HepG2 (cell line): ENCODE measurements at regions not wholly inside any gene's neighbourhood (a gene's known extent, or its start where the extent isn't known, plus 50 kb on each side); places are given as distances from the start of the nearest gene placed in this dataset.

Experiments used
- ATAC-seq: fragments of 200-7000 bp; cut with Tn5 transposase; 3 replicates; pipeline ENCODE4 v1.9.1; 2020; ENCODE audit warnings: mild to moderate bottlenecking, moderate library complexity
- BruUV-seq: library from RNA; stranded (reverse); fragments of 400-500 nt; replicated peaks from 2 replicates; lab custom pipeline; 2021; lab: Mats Ljungman, UMichigan
- CTCF ChIA-PET: fragments of 300-600 bp; formaldehyde crosslinking; extraction: SDS; loops from one replicate; lab custom pipeline; 2021; ENCODE audit warnings: low total read pairs, inconsistent platforms, low intra/inter-chr PET ratio; lab: Yijun Ruan, JAX
- POLR2A ChIA-PET: fragments of 350-600 bp; sonication (Branson Sonifier 250); formaldehyde crosslinking; loops from one replicate; lab custom pipeline; 2020; ENCODE audit warnings: antibody characterized with exemption, inconsistent platforms; lab: Yijun Ruan, JAX
- DNase-seq: peaks from one replicate; pipeline ENCODE4 v3.0.0-alpha.2; 2015; ENCODE audit warnings: low spot score
- FAIRE-seq: peaks from 3 replicates; lab custom pipeline; 2011; peaks lifted over from hg19 to GRCh38; lab: Jason Lieb, UNC
- H2AFZ ChIP-seq: one replicate; pipeline ENCODE4 v1.6.1; 2011; ENCODE audit warnings: low read length, inconsistent platforms
- H3K27ac ChIP-seq: fragments of 300-600 bp; 3 replicates; pipeline ENCODE4 v1.8.0; 2011; ENCODE audit warnings: mixed run types, mild to moderate bottlenecking, mixed read lengths, low read length, inconsistent platforms; ENCODE audit not compliant: insufficient read depth; ENCODE audit errors: extremely low read length
- H3K27me3 ChIP-seq, 2 experiments: fragments of 200-600 bp in 1 of 2; 2 replicates in 1 of 2; 3 replicates in 1 of 2; pipeline versions ENCODE4 v1.6.0 to v1.8.0; 2011; ENCODE audit warnings: low read length in 2 of 2, mild to moderate bottlenecking in 2 of 2, moderate library complexity in 2 of 2, inconsistent platforms in 1 of 2; ENCODE audit not compliant: insufficient read depth in 2 of 2, control insufficient read depth in 1 of 2
- H3K36me3 ChIP-seq, 2 experiments: fragments of 200-600 bp in 1 of 2; replicated peaks in 1 of 2; 2 replicates in 1 of 2; 3 replicates in 1 of 2; pipeline versions ENCODE4 v1.5.1 to v1.8.0; 2011; ENCODE audit warnings: low read length in 2 of 2, inconsistent platforms in 1 of 2; ENCODE audit not compliant: insufficient read depth in 2 of 2, control insufficient read depth in 1 of 2
- H3K4me1 ChIP-seq: 2 replicates; pipeline ENCODE4 v1.5.1; 2012; ENCODE audit warnings: low read length, inconsistent platforms; ENCODE audit not compliant: insufficient read depth
- H3K4me2 ChIP-seq: 2 replicates; pipeline ENCODE4 v1.6.0; 2011; ENCODE audit warnings: low read depth, low read length, inconsistent platforms
- H3K4me3 ChIP-seq, 3 experiments: fragments of 200-600 bp in 1 of 3; sonication (generic), shearing (Covaris generic) in 1 of 3; replicated peaks in 1 of 3; 2 replicates each; pipeline ENCODE4 v1.5.1; 2011 to 2016; ENCODE audit warnings: low read length in 3 of 3, inconsistent platforms in 2 of 3, low read depth in 2 of 3, mild to moderate bottlenecking in 2 of 3, control low read depth in 1 of 3, mixed read lengths in 1 of 3; ENCODE audit not compliant: insufficient read depth in 1 of 3
- H3K79me2 ChIP-seq: one replicate; pipeline ENCODE4 v1.6.1; 2011; ENCODE audit warnings: low read length, inconsistent platforms; ENCODE audit not compliant: insufficient read depth
- H3K9ac ChIP-seq: 2 replicates; pipeline ENCODE4 v1.6.0; 2011; ENCODE audit warnings: mild to moderate bottlenecking, low read depth, low read length, inconsistent platforms; ENCODE audit not compliant: insufficient read depth
- H3K9me3 ChIP-seq: 2 replicates; pipeline ENCODE4 v1.5.1; 2012; ENCODE audit warnings: mild to moderate bottlenecking, low read length
- H4K20me1 ChIP-seq: 2 replicates; pipeline ENCODE4 v1.6.0; 2011; ENCODE audit warnings: inconsistent platforms, mild to moderate bottlenecking, low read length, moderate library complexity; ENCODE audit not compliant: insufficient read depth
- MAFF ChIP-seq: IDR thresholded peaks from 2 replicates; pipeline ENCODE4 v1.6.1; 2011; ENCODE audit warnings: low read depth, low read length, improper control_type of control experiment
- MAFK ChIP-seq, 2 experiments: IDR thresholded peaks in 1 of 2; conservative IDR thresholded peaks in 1 of 2; 2 replicates each; pipeline ENCODE4 v1.6.1; 2011; ENCODE audit warnings: improper control_type of control experiment in 2 of 2, low read length in 2 of 2
- ZNF672 ChIP-seq: sonication (generic); formaldehyde crosslinking; IDR thresholded peaks from 2 replicates; pipeline ENCODE4 v1.8.1; 2022; ENCODE audit warnings: missing genetic modification reagents
- WGBS: methylation state at CpG from one replicate; pipeline ENCODE4 v1.1.6; 2017; ENCODE audit warnings: low lambda C conversion rate; 5-methylcytosine and 5-hydroxymethylcytosine counted together
- in situ Hi-C: cut with HindIII; loops from 2 replicates; pipeline ENCODE4 v1.10.0; 2017; ENCODE audit warnings: low pct_unique_long_range_greater_than_20kb; ENCODE audit not compliant: extremely low pct_ligation_motif_present
- intact Hi-C: fragments of 100-400 bp; cut with micrococcal nuclease; formaldehyde crosslinking; loops from one replicate; pipeline ENCODE4 v1.10.0; 2022; ENCODE audit not compliant: unreplicated experiment
- TF ChIP-seq, protein P1 (sequence below): sonication (generic); formaldehyde crosslinking; IDR thresholded peaks from 2 replicates; pipeline ENCODE4 v1.4.0; 2020; ENCODE audit warnings: missing genetic modification reagents
- TF ChIP-seq, protein P2 (sequence below): sonication (generic); formaldehyde crosslinking; IDR thresholded peaks from 2 replicates; pipeline ENCODE4 v1.4.0; 2020; ENCODE audit warnings: missing genetic modification reagents

DNA sequence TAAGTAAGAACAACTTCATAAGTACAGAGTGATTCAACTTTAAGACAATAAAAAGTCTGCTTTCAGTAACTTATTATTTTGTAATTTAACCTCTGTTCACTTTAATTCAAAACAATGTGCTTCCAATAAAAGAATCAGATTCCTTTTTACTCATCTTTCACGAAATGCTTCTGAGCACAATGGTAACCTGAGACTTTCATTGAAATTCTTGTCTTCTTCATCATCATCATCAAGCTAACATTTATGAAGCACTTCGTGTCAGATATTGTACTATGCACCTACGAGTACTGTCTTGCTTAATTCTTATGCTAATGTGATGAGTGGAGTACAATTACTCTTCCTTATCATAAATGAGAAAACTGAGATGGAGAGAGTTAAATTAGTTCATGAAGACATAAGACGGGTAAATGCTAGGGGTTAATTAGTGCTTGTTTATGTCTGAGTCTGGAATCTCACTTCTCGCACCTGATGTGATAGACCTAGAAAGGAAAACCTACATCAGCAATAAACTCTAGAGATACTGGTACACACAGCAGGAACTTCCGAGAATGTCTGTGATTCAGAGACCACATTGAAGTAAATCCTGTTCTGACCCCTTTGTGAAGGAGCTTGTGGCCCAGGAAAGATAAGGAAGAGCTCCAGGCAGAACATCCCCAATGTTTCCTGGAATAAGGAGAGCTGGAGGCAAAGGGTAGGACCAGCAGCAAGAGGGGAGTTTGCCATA lies 227.6 kb upstream of the ETAA1 start:
- no TSS peak for BruUV-seq
- Histone ChIP-seq H3K9me3 (peaks cover 56% of the 10 kb centered on the region), H3K9ac (no peak overlapping the region), H3K27ac (no peak overlapping the region), H2AFZ (no peak overlapping the region), H4K20me1 (no peaks in the 10 kb centered on the region), H3K4me3 (no peak overlapping the region), H3K27me3 (no peaks in the 10 kb centered on the region), H3K4me2 (no peak overlapping the region), H3K4me1 (no peaks in the 10 kb centered on the region), H3K79me2 (no peaks in the 10 kb centered on the region), H3K36me3 (no peaks in the 10 kb centered on the region)
- FAIRE-seq: no peak
- ChIA-PET CTCF (no interaction called here), POLR2A (no interaction called here)
- in situ Hi-C loops (no loop called here), intact Hi-C loops (no loop called here)
- DNase-seq: no peak
- ATAC-seq: no peak
- WGBS: 41% methylated on average over 6 of the region's 6 CpGs
- TF ChIP-seq MAFF (0 out of 2 replicates have a peak, but pooled peaks have one; percentile 14), ZNF672 (CRISPR knock-in tag) (no peak), MAFK (conservative IDR thresholded peaks at IDR 0.05 in 1 of 2, IDR thresholded peaks at IDR 0.05 in 1 of 2; ENCODE audit: low read length in 2 of 2) (peak; percentile 39 to 54; a peak in 3 of 4 replicates)
- TF ChIP-seq, protein P1, sequence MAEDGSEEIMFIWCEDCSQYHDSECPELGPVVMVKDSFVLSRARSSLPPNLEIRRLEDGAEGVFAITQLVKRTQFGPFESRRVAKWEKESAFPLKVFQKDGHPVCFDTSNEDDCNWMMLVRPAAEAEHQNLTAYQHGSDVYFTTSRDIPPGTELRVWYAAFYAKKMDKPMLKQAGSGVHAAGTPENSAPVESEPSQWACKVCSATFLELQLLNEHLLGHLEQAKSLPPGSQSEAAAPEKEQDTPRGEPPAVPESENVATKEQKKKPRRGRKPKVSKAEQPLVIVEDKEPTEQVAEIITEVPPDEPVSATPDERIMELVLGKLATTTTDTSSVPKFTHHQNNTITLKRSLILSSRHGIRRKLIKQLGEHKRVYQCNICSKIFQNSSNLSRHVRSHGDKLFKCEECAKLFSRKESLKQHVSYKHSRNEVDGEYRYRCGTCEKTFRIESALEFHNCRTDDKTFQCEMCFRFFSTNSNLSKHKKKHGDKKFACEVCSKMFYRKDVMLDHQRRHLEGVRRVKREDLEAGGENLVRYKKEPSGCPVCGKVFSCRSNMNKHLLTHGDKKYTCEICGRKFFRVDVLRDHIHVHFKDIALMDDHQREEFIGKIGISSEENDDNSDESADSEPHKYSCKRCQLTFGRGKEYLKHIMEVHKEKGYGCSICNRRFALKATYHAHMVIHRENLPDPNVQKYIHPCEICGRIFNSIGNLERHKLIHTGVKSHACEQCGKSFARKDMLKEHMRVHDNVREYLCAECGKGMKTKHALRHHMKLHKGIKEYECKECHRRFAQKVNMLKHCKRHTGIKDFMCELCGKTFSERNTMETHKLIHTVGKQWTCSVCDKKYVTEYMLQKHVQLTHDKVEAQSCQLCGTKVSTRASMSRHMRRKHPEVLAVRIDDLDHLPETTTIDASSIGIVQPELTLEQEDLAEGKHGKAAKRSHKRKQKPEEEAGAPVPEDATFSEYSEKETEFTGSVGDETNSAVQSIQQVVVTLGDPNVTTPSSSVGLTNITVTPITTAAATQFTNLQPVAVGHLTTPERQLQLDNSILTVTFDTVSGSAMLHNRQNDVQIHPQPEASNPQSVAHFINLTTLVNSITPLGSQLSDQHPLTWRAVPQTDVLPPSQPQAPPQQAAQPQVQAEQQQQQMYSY (CRISPR knock-in tag): no peak
- TF ChIP-seq, protein P2, sequence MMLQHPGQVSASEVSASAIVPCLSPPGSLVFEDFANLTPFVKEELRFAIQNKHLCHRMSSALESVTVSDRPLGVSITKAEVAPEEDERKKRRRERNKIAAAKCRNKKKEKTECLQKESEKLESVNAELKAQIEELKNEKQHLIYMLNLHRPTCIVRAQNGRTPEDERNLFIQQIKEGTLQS: no peak
